HepG2 (cell line): ENCODE measurements at regions not wholly inside any gene's neighbourhood (a gene's known extent, or its start where the extent isn't known, plus 50 kb on each side); places are given as distances from the start of the nearest gene placed in this dataset.

Experiments used
- ATAC-seq: fragments of 200-7000 bp; cut with Tn5 transposase; 3 replicates; pipeline ENCODE4 v1.9.1; 2020; ENCODE audit warnings: mild to moderate bottlenecking, moderate library complexity
- BruUV-seq: library from RNA; stranded (reverse); fragments of 400-500 nt; replicated peaks from 2 replicates; lab custom pipeline; 2021; lab: Mats Ljungman, UMichigan
- CTCF ChIA-PET: fragments of 300-600 bp; formaldehyde crosslinking; extraction: SDS; loops from one replicate; lab custom pipeline; 2021; ENCODE audit warnings: low total read pairs, inconsistent platforms, low intra/inter-chr PET ratio; lab: Yijun Ruan, JAX
- POLR2A ChIA-PET: fragments of 350-600 bp; sonication (Branson Sonifier 250); formaldehyde crosslinking; loops from one replicate; lab custom pipeline; 2020; ENCODE audit warnings: antibody characterized with exemption, inconsistent platforms; lab: Yijun Ruan, JAX
- DNase-seq: peaks from one replicate; pipeline ENCODE4 v3.0.0-alpha.2; 2015; ENCODE audit warnings: low spot score
- FAIRE-seq: peaks from 3 replicates; lab custom pipeline; 2011; peaks lifted over from hg19 to GRCh38; lab: Jason Lieb, UNC
- H2AFZ ChIP-seq: one replicate; pipeline ENCODE4 v1.6.1; 2011; ENCODE audit warnings: low read length, inconsistent platforms
- H3K27ac ChIP-seq: fragments of 300-600 bp; 3 replicates; pipeline ENCODE4 v1.8.0; 2011; ENCODE audit warnings: mixed run types, mild to moderate bottlenecking, mixed read lengths, low read length, inconsistent platforms; ENCODE audit not compliant: insufficient read depth; ENCODE audit errors: extremely low read length
- H3K27me3 ChIP-seq, 2 experiments: fragments of 200-600 bp in 1 of 2; 2 replicates in 1 of 2; 3 replicates in 1 of 2; pipeline versions ENCODE4 v1.6.0 to v1.8.0; 2011; ENCODE audit warnings: low read length in 2 of 2, mild to moderate bottlenecking in 2 of 2, moderate library complexity in 2 of 2, inconsistent platforms in 1 of 2; ENCODE audit not compliant: insufficient read depth in 2 of 2, control insufficient read depth in 1 of 2
- H3K36me3 ChIP-seq, 2 experiments: fragments of 200-600 bp in 1 of 2; replicated peaks in 1 of 2; 2 replicates in 1 of 2; 3 replicates in 1 of 2; pipeline versions ENCODE4 v1.5.1 to v1.8.0; 2011; ENCODE audit warnings: low read length in 2 of 2, inconsistent platforms in 1 of 2; ENCODE audit not compliant: insufficient read depth in 2 of 2, control insufficient read depth in 1 of 2
- H3K4me1 ChIP-seq: 2 replicates; pipeline ENCODE4 v1.5.1; 2012; ENCODE audit warnings: low read length, inconsistent platforms; ENCODE audit not compliant: insufficient read depth
- H3K4me2 ChIP-seq: 2 replicates; pipeline ENCODE4 v1.6.0; 2011; ENCODE audit warnings: low read depth, low read length, inconsistent platforms
- H3K4me3 ChIP-seq, 3 experiments: fragments of 200-600 bp in 1 of 3; sonication (generic), shearing (Covaris generic) in 1 of 3; replicated peaks in 1 of 3; 2 replicates each; pipeline ENCODE4 v1.5.1; 2011 to 2016; ENCODE audit warnings: low read length in 3 of 3, inconsistent platforms in 2 of 3, low read depth in 2 of 3, mild to moderate bottlenecking in 2 of 3, control low read depth in 1 of 3, mixed read lengths in 1 of 3; ENCODE audit not compliant: insufficient read depth in 1 of 3
- H3K79me2 ChIP-seq: one replicate; pipeline ENCODE4 v1.6.1; 2011; ENCODE audit warnings: low read length, inconsistent platforms; ENCODE audit not compliant: insufficient read depth
- H3K9ac ChIP-seq: 2 replicates; pipeline ENCODE4 v1.6.0; 2011; ENCODE audit warnings: mild to moderate bottlenecking, low read depth, low read length, inconsistent platforms; ENCODE audit not compliant: insufficient read depth
- H3K9me3 ChIP-seq: 2 replicates; pipeline ENCODE4 v1.5.1; 2012; ENCODE audit warnings: mild to moderate bottlenecking, low read length
- H4K20me1 ChIP-seq: 2 replicates; pipeline ENCODE4 v1.6.0; 2011; ENCODE audit warnings: inconsistent platforms, mild to moderate bottlenecking, low read length, moderate library complexity; ENCODE audit not compliant: insufficient read depth
- ATF7 ChIP-seq, 2 experiments: fragments of 450-650 bp in 1 of 2; sonication (generic) in 1 of 2; formaldehyde crosslinking in 1 of 2; IDR thresholded peaks; 2 replicates each; pipeline versions ENCODE4 v1.4.0 to v1.6.1; 2016 to 2020; ENCODE audit warnings: antibody characterized with exemption in 1 of 2, mild to moderate bottlenecking in 1 of 2, missing genetic modification reagents in 1 of 2
- ETS1 ChIP-seq: sonication (generic); formaldehyde crosslinking; IDR thresholded peaks from 2 replicates; pipeline ENCODE4 v1.4.0; 2020; ENCODE audit warnings: missing genetic modification reagents
- HOXA3 ChIP-seq: sonication (generic); formaldehyde crosslinking; IDR thresholded peaks from 2 replicates; pipeline ENCODE4 v1.5.0; 2020; ENCODE audit warnings: missing genetic modification reagents
- IKZF1 ChIP-seq: fragments of 450-650 bp; IDR thresholded peaks from 2 replicates; pipeline ENCODE4 v1.7.1; 2016
- NBN ChIP-seq: fragments of 450-650 bp; conservative IDR thresholded peaks from 2 replicates; pipeline ENCODE4 v1.6.1; 2017
- SP2 ChIP-seq: sonication (generic); formaldehyde crosslinking; IDR thresholded peaks from 2 replicates; pipeline ENCODE4 v1.5.1; 2020; ENCODE audit warnings: mild to moderate bottlenecking, missing genetic modification reagents
- TP53 ChIP-seq: sonication (generic); formaldehyde crosslinking; conservative IDR thresholded peaks from 2 replicates; pipeline ENCODE4 v1.4.0; 2020; ENCODE audit warnings: missing genetic modification reagents
- ZBTB37 ChIP-seq: sonication (generic); formaldehyde crosslinking; IDR thresholded peaks from 2 replicates; pipeline ENCODE4 v1.4.0; 2020; ENCODE audit warnings: mild to moderate bottlenecking, missing genetic modification reagents
- ZNF160 ChIP-seq: sonication (generic); formaldehyde crosslinking; IDR thresholded peaks from 2 replicates; pipeline ENCODE4 v1.8.0; 2022; ENCODE audit warnings: mild to moderate bottlenecking, inconsistent platforms, missing genetic modification reagents
- ZNF672 ChIP-seq: sonication (generic); formaldehyde crosslinking; IDR thresholded peaks from 2 replicates; pipeline ENCODE4 v1.8.1; 2022; ENCODE audit warnings: missing genetic modification reagents
- WGBS: methylation state at CpG from one replicate; pipeline ENCODE4 v1.1.6; 2017; ENCODE audit warnings: low lambda C conversion rate; 5-methylcytosine and 5-hydroxymethylcytosine counted together
- in situ Hi-C: cut with HindIII; loops from 2 replicates; pipeline ENCODE4 v1.10.0; 2017; ENCODE audit warnings: low pct_unique_long_range_greater_than_20kb; ENCODE audit not compliant: extremely low pct_ligation_motif_present
- intact Hi-C: fragments of 100-400 bp; cut with micrococcal nuclease; formaldehyde crosslinking; loops from one replicate; pipeline ENCODE4 v1.10.0; 2022; ENCODE audit not compliant: unreplicated experiment
- TF ChIP-seq, protein P1 (sequence below): sonication (generic); formaldehyde crosslinking; IDR thresholded peaks from 2 replicates; pipeline ENCODE4 v1.4.0; 2020; ENCODE audit warnings: low read depth, mild to moderate bottlenecking, missing genetic modification reagents
- TF ChIP-seq, protein P2 (sequence below): sonication (generic); formaldehyde crosslinking; IDR thresholded peaks from 2 replicates; pipeline ENCODE4 v1.5.0; 2020; ENCODE audit warnings: mild to moderate bottlenecking, low read depth, missing genetic modification reagents, borderline replicate concordance

DNA sequence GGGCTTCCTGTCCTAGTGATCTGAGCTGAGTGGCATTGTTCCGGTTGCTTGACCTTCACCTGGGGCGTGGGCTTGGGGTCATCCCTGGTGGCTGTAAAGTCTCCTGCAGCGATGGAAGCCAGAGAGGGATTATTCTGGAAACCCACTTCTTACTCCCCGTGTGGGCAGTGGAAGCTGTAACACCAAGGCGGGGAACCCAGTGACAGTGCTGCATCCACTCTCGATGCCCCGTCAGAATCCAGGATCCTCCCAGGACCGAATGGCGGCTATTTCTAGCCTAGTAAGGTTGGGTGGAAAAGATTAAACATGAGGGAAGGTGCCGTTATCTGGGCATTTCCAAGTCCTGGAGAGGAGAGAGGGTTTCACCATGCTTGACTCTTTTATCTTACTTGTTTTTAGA lies 280.6 kb downstream of the ZNF536 start:
- no peak for FAIRE-seq
- BruUV-seq: no TSS peak
- CTCF ChIA-PET: no interaction called here

More for the DNA sequence above, 280.6 kb downstream of the ZNF536 start:
- ATAC-seq: no peak
- no peaks in the 10 kb centered on the region for H4K20me1 ChIP-seq
- H3K9me3 ChIP-seq: no peaks in the 10 kb centered on the region
- POLR2A ChIA-PET: no interaction called here
- H3K9ac ChIP-seq: no peak overlapping the region
- H3K4me1 ChIP-seq: no peaks in the 10 kb centered on the region
- intact Hi-C loops: no loop called here
- no peak overlapping the region for H3K4me2 ChIP-seq
- peaks cover 0 to 22% of the 10 kb centered on the region in 2 experiments; a peak in 2 of 5 replicates for H3K27me3 ChIP-seq
- no peaks in the 10 kb centered on the region for H3K79me2 ChIP-seq
- 30% methylated on average over 8 of the region's 10 CpGs for WGBS
- no peaks in the 10 kb centered on the region for H3K36me3 ChIP-seq
- in situ Hi-C loops: loop anchor here (5.0 to 25.0 kb wide), 2 partner anchors 425 to 915 kb away; no protein-coding TSS in a partner anchor
- H2AFZ ChIP-seq: no peak overlapping the region
- TF ChIP-seq ZNF160 (CRISPR knock-in tag): no peak
- no peak for TF ChIP-seq ATF7 (IDR thresholded peaks at IDR 0.05)
- TF ChIP-seq ATF7 (CRISPR knock-in tag; IDR thresholded peaks at IDR 0.05): no peak
- no peak for TF ChIP-seq TP53 (CRISPR knock-in tag)
- TF ChIP-seq ETS1 (CRISPR knock-in tag): no peak
- no peak for TF ChIP-seq SP2 (CRISPR knock-in tag)
- no peak for TF ChIP-seq IKZF1
- TF ChIP-seq ZBTB37 (CRISPR knock-in tag): no peak
- no peak for TF ChIP-seq ZNF672 (CRISPR knock-in tag)
- no peak for TF ChIP-seq HOXA3 (CRISPR knock-in tag)
- no peak for TF ChIP-seq NBN
- TF ChIP-seq, protein P1, sequence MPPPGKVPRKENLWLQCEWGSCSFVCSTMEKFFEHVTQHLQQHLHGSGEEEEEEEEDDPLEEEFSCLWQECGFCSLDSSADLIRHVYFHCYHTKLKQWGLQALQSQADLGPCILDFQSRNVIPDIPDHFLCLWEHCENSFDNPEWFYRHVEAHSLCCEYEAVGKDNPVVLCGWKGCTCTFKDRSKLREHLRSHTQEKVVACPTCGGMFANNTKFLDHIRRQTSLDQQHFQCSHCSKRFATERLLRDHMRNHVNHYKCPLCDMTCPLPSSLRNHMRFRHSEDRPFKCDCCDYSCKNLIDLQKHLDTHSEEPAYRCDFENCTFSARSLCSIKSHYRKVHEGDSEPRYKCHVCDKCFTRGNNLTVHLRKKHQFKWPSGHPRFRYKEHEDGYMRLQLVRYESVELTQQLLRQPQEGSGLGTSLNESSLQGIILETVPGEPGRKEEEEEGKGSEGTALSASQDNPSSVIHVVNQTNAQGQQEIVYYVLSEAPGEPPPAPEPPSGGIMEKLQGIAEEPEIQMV (CRISPR knock-in tag): no peak
- TF ChIP-seq, protein P2, sequence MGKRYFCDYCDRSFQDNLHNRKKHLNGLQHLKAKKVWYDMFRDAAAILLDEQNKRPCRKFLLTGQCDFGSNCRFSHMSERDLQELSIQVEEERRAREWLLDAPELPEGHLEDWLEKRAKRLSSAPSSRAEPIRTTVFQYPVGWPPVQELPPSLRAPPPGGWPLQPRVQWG (CRISPR knock-in tag): no peak
- no peak overlapping the region for H3K4me3 ChIP-seq
- H3K27ac ChIP-seq: no peak overlapping the region
- no peak for DNase-seq
